ENCODE measurements at regions not wholly inside any gene's neighbourhood (a gene's known extent, or its start where the extent isn't known, plus 50 kb on each side); places are given as distances from the start of the nearest gene placed in this dataset.

DNA sequence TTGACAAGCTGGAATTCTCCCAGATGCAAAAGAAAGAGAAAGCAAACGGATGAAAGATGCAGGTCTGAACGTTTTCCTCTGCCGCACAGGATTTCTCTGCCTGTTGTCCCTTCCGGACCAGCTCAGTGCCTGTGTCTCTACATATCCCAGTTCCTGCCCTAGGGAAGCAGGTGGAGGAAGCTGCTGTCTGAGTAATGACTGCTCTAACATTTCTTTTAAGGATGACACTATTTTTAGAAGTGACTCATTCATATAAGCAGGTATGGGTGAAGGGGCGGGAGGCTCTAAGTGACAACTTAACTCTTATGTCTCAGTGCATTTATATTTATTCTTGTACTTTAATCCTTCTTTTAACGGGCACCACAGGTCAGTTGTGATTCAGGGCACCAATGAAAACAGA, 128.8 kb downstream of the SLC24A2 start:
- H3K36me3 ChIP-seq (ENCODE audit: low read length), result no peaks in the 10 kb centered on the region
- H3K27ac ChIP-seq (ENCODE audit: low read depth, low read length), result no peak overlapping the region
- no peak overlapping the region for H3K4me2 ChIP-seq (ENCODE audit: low read depth, low read length, poor library complexity, severe bottlenecking)
- no peak overlapping the region for H2AFZ ChIP-seq (ENCODE audit: low read depth, low read length, severe bottlenecking)
- no peaks in the 10 kb centered on the region for H3K9me2 ChIP-seq (replicated peaks; ENCODE audit: insufficient read depth, low read length)
- H3K4me3 ChIP-seq (ENCODE audit: insufficient read depth, low read length, poor library complexity, severe bottlenecking), result no peak overlapping the region
- H3F3A ChIP-seq (ENCODE audit: insufficient read depth), result no peaks in the 10 kb centered on the region
- TF ChIP-seq EZH2phosphoT487 (conservative IDR thresholded peaks at IDR 0.05; ENCODE audit: low read length), result no peak
- TF ChIP-seq, protein P1, sequence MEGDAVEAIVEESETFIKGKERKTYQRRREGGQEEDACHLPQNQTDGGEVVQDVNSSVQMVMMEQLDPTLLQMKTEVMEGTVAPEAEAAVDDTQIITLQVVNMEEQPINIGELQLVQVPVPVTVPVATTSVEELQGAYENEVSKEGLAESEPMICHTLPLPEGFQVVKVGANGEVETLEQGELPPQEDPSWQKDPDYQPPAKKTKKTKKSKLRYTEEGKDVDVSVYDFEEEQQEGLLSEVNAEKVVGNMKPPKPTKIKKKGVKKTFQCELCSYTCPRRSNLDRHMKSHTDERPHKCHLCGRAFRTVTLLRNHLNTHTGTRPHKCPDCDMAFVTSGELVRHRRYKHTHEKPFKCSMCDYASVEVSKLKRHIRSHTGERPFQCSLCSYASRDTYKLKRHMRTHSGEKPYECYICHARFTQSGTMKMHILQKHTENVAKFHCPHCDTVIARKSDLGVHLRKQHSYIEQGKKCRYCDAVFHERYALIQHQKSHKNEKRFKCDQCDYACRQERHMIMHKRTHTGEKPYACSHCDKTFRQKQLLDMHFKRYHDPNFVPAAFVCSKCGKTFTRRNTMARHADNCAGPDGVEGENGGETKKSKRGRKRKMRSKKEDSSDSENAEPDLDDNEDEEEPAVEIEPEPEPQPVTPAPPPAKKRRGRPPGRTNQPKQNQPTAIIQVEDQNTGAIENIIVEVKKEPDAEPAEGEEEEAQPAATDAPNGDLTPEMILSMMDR (IDR thresholded peaks at IDR 0.05; ENCODE audit: insufficient read depth, low read length, poor library complexity, severe bottlenecking), result no peak
- H3K79me2 ChIP-seq (ENCODE audit: insufficient read depth, low read length), result no peaks in the 10 kb centered on the region
- no peaks in the 10 kb centered on the region for H4K20me1 ChIP-seq (ENCODE audit: low read depth, low read length)
- H3K27me3 ChIP-seq (ENCODE audit: low read length), result no peaks in the 10 kb centered on the region
- H3K9me3 ChIP-seq (ENCODE audit: insufficient read depth, low read length), result no peaks in the 10 kb centered on the region
- no peak overlapping the region for H3K9ac ChIP-seq (ENCODE audit: low read length)

DNA sequence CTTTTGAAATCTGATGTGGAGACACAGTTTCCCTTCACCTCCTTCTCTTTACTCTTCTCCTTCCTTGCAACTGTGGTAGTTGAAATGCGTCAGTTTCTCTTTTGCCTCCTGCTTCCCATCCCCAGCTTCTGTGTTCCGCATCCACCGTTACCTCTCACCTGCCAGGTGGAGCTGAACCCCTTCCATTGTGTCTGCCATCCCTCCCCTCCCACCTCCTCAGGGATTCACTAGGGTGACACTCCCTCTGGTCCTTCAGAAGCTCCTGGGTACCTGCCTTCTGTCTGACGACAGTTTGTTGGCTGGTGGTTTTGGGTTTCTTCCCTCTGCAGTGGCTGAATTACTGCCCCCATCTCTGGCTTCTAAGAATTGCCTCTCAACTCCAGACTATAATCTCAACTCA, 132.1 kb downstream of the SLC24A2 start:
- TF ChIP-seq, protein P1 (IDR thresholded peaks at IDR 0.05; ENCODE audit: insufficient read depth, low read length, poor library complexity, severe bottlenecking), result no peak
- TF ChIP-seq EZH2phosphoT487 (conservative IDR thresholded peaks at IDR 0.05; ENCODE audit: low read length), result no peak
- H3F3A ChIP-seq (ENCODE audit: insufficient read depth), result no peaks in the 10 kb centered on the region
- H3K9me2 ChIP-seq (replicated peaks; ENCODE audit: insufficient read depth, low read length), result no peaks in the 10 kb centered on the region
- H3K9me3 ChIP-seq (ENCODE audit: insufficient read depth, low read length), result no peaks in the 10 kb centered on the region
- no peaks in the 10 kb centered on the region for H3K79me2 ChIP-seq (ENCODE audit: insufficient read depth, low read length)
- no peak overlapping the region for H2AFZ ChIP-seq (ENCODE audit: low read depth, low read length, severe bottlenecking)
- H3K27me3 ChIP-seq (ENCODE audit: low read length), result no peaks in the 10 kb centered on the region
- H3K27ac ChIP-seq (ENCODE audit: low read depth, low read length), result no peak overlapping the region
- no peaks in the 10 kb centered on the region for H4K20me1 ChIP-seq (ENCODE audit: low read depth, low read length)
- H3K9ac ChIP-seq (ENCODE audit: low read length), result no peak overlapping the region
- no peak overlapping the region for H3K4me2 ChIP-seq (ENCODE audit: low read depth, low read length, poor library complexity, severe bottlenecking)
- H3K4me3 ChIP-seq (ENCODE audit: insufficient read depth, low read length, poor library complexity, severe bottlenecking), result no peak overlapping the region
- no peaks in the 10 kb centered on the region for H3K36me3 ChIP-seq (ENCODE audit: low read length)

DNA sequence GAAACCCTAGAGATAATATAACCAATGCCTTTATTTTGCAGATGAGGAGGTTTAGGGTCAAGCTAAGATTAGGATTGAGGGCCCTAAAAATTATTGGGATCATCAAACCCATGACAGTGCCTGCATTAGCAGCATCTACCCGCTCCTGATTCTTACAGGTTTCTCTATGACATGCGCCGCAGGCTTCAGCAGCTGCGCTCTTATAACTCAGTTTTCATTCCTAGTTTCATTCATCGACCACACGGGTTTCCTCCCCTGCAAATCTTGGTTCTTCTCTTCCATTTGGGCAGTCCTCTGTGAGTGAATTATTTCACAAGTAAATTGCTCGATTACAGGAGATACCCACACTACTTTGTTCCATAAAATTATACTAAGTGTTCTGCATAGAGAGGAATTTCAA, 137.2 kb downstream of the SLC24A2 start:
- Histone ChIP-seq H3K36me3 (ENCODE audit: low read length) (no peaks in the 10 kb centered on the region), H3K4me3 (ENCODE audit: insufficient read depth, low read length, poor library complexity, severe bottlenecking) (no peak overlapping the region), H2AFZ (ENCODE audit: low read depth, low read length, severe bottlenecking) (no peak overlapping the region), H3K27me3 (ENCODE audit: low read length) (no peaks in the 10 kb centered on the region), H3K27ac (ENCODE audit: low read depth, low read length) (no peak overlapping the region), H3K9me2 (replicated peaks; ENCODE audit: insufficient read depth, low read length) (no peaks in the 10 kb centered on the region), H3K4me2 (ENCODE audit: low read depth, low read length, poor library complexity, severe bottlenecking) (no peak overlapping the region), H3K9ac (ENCODE audit: low read length) (no peak overlapping the region), H3F3A (ENCODE audit: insufficient read depth) (no peaks in the 10 kb centered on the region), H4K20me1 (ENCODE audit: low read depth, low read length) (no peaks in the 10 kb centered on the region), H3K79me2 (ENCODE audit: insufficient read depth, low read length) (no peaks in the 10 kb centered on the region), H3K9me3 (ENCODE audit: insufficient read depth, low read length) (no peaks in the 10 kb centered on the region)
- no peak for TF ChIP-seq EZH2phosphoT487 (conservative IDR thresholded peaks at IDR 0.05; ENCODE audit: low read length)
- TF ChIP-seq, protein P1 (IDR thresholded peaks at IDR 0.05; ENCODE audit: insufficient read depth, low read length, poor library complexity, severe bottlenecking), result no peak

Data from SU-DHL-6 (cell line).